OCI-LY7 (cell line): ENCODE measurements at regions not wholly inside any gene's neighbourhood (a gene's known extent, or its start where the extent isn't known, plus 50 kb on each side); places are given as distances from the start of the nearest gene placed in this dataset.

Experiments
- EZH2phosphoT487 ChIP-seq: fragments of 200-600 bp; sonication (generic); IDR thresholded peaks from 2 replicates; pipeline ENCODE4 v1.6.1; 2018; ENCODE audit warnings: low read depth, borderline replicate concordance, mild to moderate bottlenecking, mixed run types, antibody characterized with exemption, low read length, moderate library complexity, mixed read lengths
- TF ChIP-seq, protein P1 (sequence below): fragments of 200-600 bp; sonication (generic); conservative IDR thresholded peaks from 2 replicates; pipeline ENCODE4 v1.5.1; 2014; ENCODE audit warnings: mild to moderate bottlenecking, antibody characterized with exemption, low read length, moderate library complexity, mixed read lengths

DNA sequence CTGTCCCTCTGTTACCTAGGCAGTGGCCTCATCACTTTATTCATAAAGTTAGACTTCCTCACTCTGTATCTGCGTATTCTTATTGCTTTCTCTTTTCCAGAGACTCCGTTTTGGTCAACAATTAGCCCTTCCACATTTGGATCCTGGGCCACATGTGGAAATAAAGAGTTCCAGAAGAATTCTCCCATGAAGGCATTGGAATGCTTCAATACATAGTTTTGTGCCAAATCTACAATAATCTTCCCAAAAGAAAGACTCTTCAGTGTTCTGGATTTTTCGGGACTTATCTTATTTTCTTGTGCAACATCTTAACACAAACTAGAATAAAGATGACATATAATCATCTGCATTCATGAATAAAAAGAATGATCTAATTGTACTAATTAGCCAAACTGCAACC lies 187.7 kb upstream of the BMP2 start:
- TF ChIP-seq, protein P1, sequence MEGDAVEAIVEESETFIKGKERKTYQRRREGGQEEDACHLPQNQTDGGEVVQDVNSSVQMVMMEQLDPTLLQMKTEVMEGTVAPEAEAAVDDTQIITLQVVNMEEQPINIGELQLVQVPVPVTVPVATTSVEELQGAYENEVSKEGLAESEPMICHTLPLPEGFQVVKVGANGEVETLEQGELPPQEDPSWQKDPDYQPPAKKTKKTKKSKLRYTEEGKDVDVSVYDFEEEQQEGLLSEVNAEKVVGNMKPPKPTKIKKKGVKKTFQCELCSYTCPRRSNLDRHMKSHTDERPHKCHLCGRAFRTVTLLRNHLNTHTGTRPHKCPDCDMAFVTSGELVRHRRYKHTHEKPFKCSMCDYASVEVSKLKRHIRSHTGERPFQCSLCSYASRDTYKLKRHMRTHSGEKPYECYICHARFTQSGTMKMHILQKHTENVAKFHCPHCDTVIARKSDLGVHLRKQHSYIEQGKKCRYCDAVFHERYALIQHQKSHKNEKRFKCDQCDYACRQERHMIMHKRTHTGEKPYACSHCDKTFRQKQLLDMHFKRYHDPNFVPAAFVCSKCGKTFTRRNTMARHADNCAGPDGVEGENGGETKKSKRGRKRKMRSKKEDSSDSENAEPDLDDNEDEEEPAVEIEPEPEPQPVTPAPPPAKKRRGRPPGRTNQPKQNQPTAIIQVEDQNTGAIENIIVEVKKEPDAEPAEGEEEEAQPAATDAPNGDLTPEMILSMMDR: no peak
- no peak for TF ChIP-seq EZH2phosphoT487
